IMR-90 (cell line): ENCODE measurements at regions not wholly inside any gene's neighbourhood (a gene's known extent, or its start where the extent isn't known, plus 50 kb on each side); places are given as distances from the start of the nearest gene placed in this dataset.

Experiments
- ATAC-seq: fragments of 200-7000 bp; cut with Tn5 transposase; 2 replicates; pipeline ENCODE4 v1.9.1; 2020; ENCODE audit warnings: low read depth, mild to moderate bottlenecking, moderate library complexity
- BruUV-seq: library from RNA; stranded (reverse); fragments of 400-500 nt; replicated peaks from 2 replicates; lab custom pipeline; 2021; lab: Mats Ljungman, UMichigan
- CTCF ChIA-PET: fragments of 300-600 bp; formaldehyde crosslinking; extraction: SDS; loops from one replicate; lab custom pipeline; 2021; ENCODE audit warnings: antibody characterized with exemption; lab: Yijun Ruan, JAX
- POLR2A ChIA-PET: fragments of 300-600 bp; sonication (Branson Sonifier 250); formaldehyde crosslinking; loops from one replicate; lab custom pipeline; 2022; ENCODE audit warnings: antibody characterized with exemption; ENCODE audit not compliant: unreplicated experiment; lab: Charles Lee
- DNase-seq: peaks from one replicate; pipeline ENCODE4 v3.0.0; 2013
- H2AFZ ChIP-seq: replicated peaks from 2 replicates; pipeline ENCODE3; 2013; ENCODE audit warnings: low read length, mild to moderate bottlenecking; ENCODE audit not compliant: poor library complexity
- H2AK5ac ChIP-seq: 2 replicates; pipeline ENCODE4 v1.6.1; 2013; ENCODE audit warnings: low read depth, low read length, inconsistent platforms
- H2AK9ac ChIP-seq: replicated peaks from 2 replicates; pipeline ENCODE3; 2013; ENCODE audit warnings: mild to moderate bottlenecking, low read depth, low read length, moderate library complexity; ENCODE audit not compliant: poor library complexity
- H2BK120ac ChIP-seq: 2 replicates; pipeline ENCODE4 v1.6.1; 2013; ENCODE audit warnings: low read depth, low read length, inconsistent platforms
- H2BK15ac ChIP-seq: 3 replicates; pipeline ENCODE4 v1.6.1; 2013; ENCODE audit warnings: low read depth, low read length, inconsistent platforms
- H2BK20ac ChIP-seq: 2 replicates; pipeline ENCODE4 v1.6.1; 2013; ENCODE audit warnings: low read depth, mild to moderate bottlenecking, inconsistent platforms, low read length, moderate library complexity
- H2BK5ac ChIP-seq: 2 replicates; pipeline ENCODE4 v1.6.1; 2013; ENCODE audit warnings: mild to moderate bottlenecking, low read depth, low read length, inconsistent platforms; ENCODE audit not compliant: poor library complexity, severe bottlenecking
- H3K14ac ChIP-seq: replicated peaks from 2 replicates; pipeline ENCODE4 v1.6.1; 2013; ENCODE audit warnings: low read depth, low read length, inconsistent platforms
- H3K18ac ChIP-seq: 2 replicates; pipeline ENCODE4 v1.6.1; 2013; ENCODE audit warnings: low read depth, low read length, control low read depth
- H3K23ac ChIP-seq: 2 replicates; pipeline ENCODE4 v1.6.1; 2013; ENCODE audit warnings: low read depth, low read length, inconsistent platforms
- H3K27ac ChIP-seq: 2 replicates; pipeline ENCODE4 v1.5.1; 2013; ENCODE audit warnings: mild to moderate bottlenecking, control low read depth, low read length; ENCODE audit not compliant: insufficient read depth
- H3K27me3 ChIP-seq: 2 replicates; pipeline ENCODE4 v1.6.1; 2013; ENCODE audit warnings: low read length; ENCODE audit not compliant: control insufficient read depth, insufficient read depth
- H3K36me3 ChIP-seq: 2 replicates; pipeline ENCODE4 v1.6.1; 2013; ENCODE audit warnings: low read length, mixed read lengths; ENCODE audit not compliant: control insufficient read depth, insufficient read depth
- H3K4ac ChIP-seq: 2 replicates; pipeline ENCODE4 v1.6.1; 2013; ENCODE audit warnings: low read depth, low read length, inconsistent platforms
- H3K4me1 ChIP-seq: 2 replicates; pipeline ENCODE4 v1.6.1; 2013; ENCODE audit warnings: low read length, mixed read lengths; ENCODE audit not compliant: control insufficient read depth, insufficient read depth
- H3K4me2 ChIP-seq: 2 replicates; pipeline ENCODE4 v1.6.1; 2013; ENCODE audit warnings: low read depth, mild to moderate bottlenecking, control low read depth, low read length, moderate library complexity
- H3K4me3 ChIP-seq: 2 replicates; pipeline ENCODE4 v1.5.1; 2013; ENCODE audit warnings: low read depth, mild to moderate bottlenecking, control low read depth, low read length, moderate library complexity; ENCODE audit not compliant: insufficient read depth
- H3K56ac ChIP-seq: 2 replicates; pipeline ENCODE4 v1.6.1; 2013; ENCODE audit warnings: low read length, inconsistent platforms; ENCODE audit not compliant: insufficient read depth; ENCODE audit errors: extremely low read depth
- H3K79me1 ChIP-seq, 2 experiments: 2 replicates each; pipeline ENCODE4 v1.6.1; 2013; ENCODE audit warnings: low read length in 2 of 2, inconsistent platforms in 1 of 2, low read depth in 1 of 2
- H3K9ac ChIP-seq: 2 replicates; pipeline ENCODE4 v1.6.1; 2013; ENCODE audit warnings: low read depth, low read length, control low read depth
- H3K9me1 ChIP-seq: 2 replicates; pipeline ENCODE4 v1.6.1; 2013; ENCODE audit warnings: low read length, inconsistent platforms; ENCODE audit not compliant: insufficient read depth
- H3K9me3 ChIP-seq: 2 replicates; pipeline ENCODE4 v1.6.1; 2013; ENCODE audit warnings: low read length; ENCODE audit not compliant: control insufficient read depth, insufficient read depth
- H4K20me1 ChIP-seq: 2 replicates; pipeline ENCODE4 v1.6.1; 2013; ENCODE audit warnings: low read length, inconsistent platforms; ENCODE audit not compliant: insufficient read depth
- H4K5ac ChIP-seq: 2 replicates; pipeline ENCODE4 v1.6.1; 2013; ENCODE audit warnings: mild to moderate bottlenecking, low read depth, low read length, control low read depth
- H4K8ac ChIP-seq, 2 experiments: 2 replicates each; pipeline ENCODE4 v1.6.1; 2013; ENCODE audit warnings: low read depth in 2 of 2, low read length in 2 of 2, control low read depth in 1 of 2, inconsistent platforms in 1 of 2
- H4K91ac ChIP-seq: 2 replicates; pipeline ENCODE4 v1.6.1; 2013; ENCODE audit warnings: low read depth, low read length, inconsistent platforms; ENCODE audit not compliant: insufficient read depth
- FOS ChIP-seq: fragments of 150-350 bp; IDR thresholded peaks from 2 replicates; pipeline ENCODE4 v1.6.1; 2016; ENCODE audit warnings: low read depth, low read length
- WGBS, 2 experiments: methylation state at CpG; one replicate each; pipeline versions ENCODE4 v1.1.5 to v1.1.7; 2013; ENCODE audit warnings: missing lambda C conversion rate in 2 of 2; ENCODE audit not compliant: insufficient read length in 1 of 2; ENCODE audit errors: extremely low coverage in 2 of 2; 5-methylcytosine and 5-hydroxymethylcytosine counted together
- dilution Hi-C: fragments of 300-500 bp; cut with HindIII; formaldehyde crosslinking; loops from one replicate; pipeline ENCODE4 v1.14.3; 2018; ENCODE audit warnings: low sequenced_read_pairs; ENCODE audit not compliant: unreplicated experiment
- in situ Hi-C: fragments of 300-500 bp; cut with MboI; formaldehyde crosslinking; loops from 3 replicates; pipeline ENCODE4 v1.14.3; 2019; ENCODE audit warnings: low sequenced_read_pairs, inconsistent platforms, mixed read lengths
- intact Hi-C: fragments of 100-400 bp; cut with micrococcal nuclease; formaldehyde crosslinking; loops from 2 replicates; pipeline ENCODE4 v1.10.0; 2022

DNA sequence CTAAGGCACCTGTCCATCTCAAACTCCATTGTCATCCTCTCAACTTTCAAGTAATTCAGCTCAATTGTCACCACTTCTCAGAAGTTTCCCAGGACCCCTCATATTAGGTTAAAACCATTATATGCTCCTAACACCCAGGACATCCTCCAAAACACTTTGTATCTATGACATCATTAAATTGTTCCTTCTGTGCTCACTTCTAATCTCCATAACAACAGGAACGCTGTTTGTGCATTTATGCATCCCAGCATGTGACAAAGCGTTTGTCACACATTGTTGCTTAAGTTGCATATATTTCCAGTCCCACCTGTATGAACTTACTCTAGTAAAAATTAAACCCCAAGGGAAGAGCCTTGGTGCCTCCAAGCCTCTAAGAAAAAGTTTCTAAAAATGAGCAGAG is 133.9 kb downstream of the TBX5 start:
- Histone ChIP-seq H3K4me2 (no peak overlapping the region), H2AK5ac (no peak overlapping the region), H3K4ac (no peak overlapping the region), H2BK20ac (no peak overlapping the region), H3K9me1 (no peaks in the 10 kb centered on the region), H2AFZ (no peak overlapping the region), H2BK120ac (no peak overlapping the region), H4K8ac (no peak overlapping the region), H2BK5ac (no peak overlapping the region), H3K9me3 (no peaks in the 10 kb centered on the region), H3K27ac (no peak overlapping the region), H3K27me3 (peaks cover 17% of the 10 kb centered on the region), H3K36me3 (no peaks in the 10 kb centered on the region), H4K20me1 (no peaks in the 10 kb centered on the region), H4K5ac (no peak overlapping the region), H3K9ac (no peak overlapping the region), H4K91ac (no peak overlapping the region), H3K14ac (no peak overlapping the region), H3K18ac (no peak overlapping the region), H3K4me3 (no peak overlapping the region), H3K23ac (no peak overlapping the region), H3K79me1 (no peaks in the 10 kb centered on the region), H3K56ac (no peak overlapping the region), H2BK15ac (no peak overlapping the region), H2AK9ac (no peak overlapping the region), H3K4me1 (no peaks in the 10 kb centered on the region)
- WGBS, 2 experiments, result no CpG with 5 or more reads among the region's 2 CpGs
- ChIA-PET POLR2A (no interaction called here), CTCF (interaction anchor here (1.3 kb wide), 1 partner anchor 8 kb away, joined by 4 read pairs; no protein-coding TSS in a partner anchor)
- no TSS peak for BruUV-seq
- TF ChIP-seq FOS, result no peak
- no peak for DNase-seq
- in situ Hi-C loops (no loop called here), dilution Hi-C loops (no loop called here), intact Hi-C loops (no loop called here)
- ATAC-seq, result no peak
